H1 (cell line): ENCODE measurements at regions not wholly inside any gene's neighbourhood (a gene's known extent, or its start where the extent isn't known, plus 50 kb on each side); places are given as distances from the start of the nearest gene placed in this dataset.

Experiments used
- CTCF ChIA-PET: fragments of 300-600 bp; sonication (Branson Sonifier 250); formaldehyde crosslinking; loops from one replicate; lab custom pipeline; 2021; ENCODE audit not compliant: partially characterized antibody; lab: Charles Lee
- POLR2A ChIA-PET: fragments of 300-600 bp; sonication (Branson Sonifier 250); formaldehyde crosslinking; loops from one replicate; lab custom pipeline; 2021; ENCODE audit warnings: inconsistent platforms; ENCODE audit not compliant: partially characterized antibody; lab: Charles Lee
- DNase-seq, 2 experiments: peaks; one replicate each; pipeline versions ENCODE4 v3.0.0 to v3.0.0-alpha.2; 2010 to 2022; ENCODE audit warnings: low spot score in 2 of 2, low read depth in 1 of 2, mixed read lengths in 1 of 2
- FAIRE-seq: peaks from 2 replicates; lab custom pipeline; 2011; peaks lifted over from hg19 to GRCh38; lab: Jason Lieb, UNC
- H2AFZ ChIP-seq: 2 replicates; pipeline ENCODE4 v1.8.1; 2012; ENCODE audit warnings: low read length, inconsistent platforms
- H2AK5ac ChIP-seq: 2 replicates; pipeline ENCODE4 v1.6.1; 2013; ENCODE audit warnings: low read depth, low read length
- H2BK120ac ChIP-seq: replicated peaks from 2 replicates; pipeline ENCODE3; 2013; ENCODE audit warnings: low read depth, low read length, inconsistent platforms
- H2BK12ac ChIP-seq: 2 replicates; pipeline ENCODE4 v1.6.1; 2013; ENCODE audit warnings: low read depth, low read length
- H2BK15ac ChIP-seq: 2 replicates; pipeline ENCODE4 v1.6.1; 2013; ENCODE audit warnings: low read length
- H2BK20ac ChIP-seq: 2 replicates; pipeline ENCODE4 v1.6.1; 2013; ENCODE audit warnings: low read length
- H2BK5ac ChIP-seq: 2 replicates; pipeline ENCODE4 v1.6.1; 2013; ENCODE audit warnings: low read depth, low read length
- H3K14ac ChIP-seq: 2 replicates; pipeline ENCODE4 v1.6.1; 2013; ENCODE audit warnings: inconsistent platforms; ENCODE audit not compliant: insufficient read length
- H3K18ac ChIP-seq: 2 replicates; pipeline ENCODE4 v1.6.1; 2013; ENCODE audit warnings: low read length; ENCODE audit errors: extremely low read depth
- H3K23ac ChIP-seq: 2 replicates; pipeline ENCODE4 v1.6.1; 2013; ENCODE audit warnings: inconsistent platforms; ENCODE audit not compliant: insufficient read length
- H3K23me2 ChIP-seq: 2 replicates; pipeline ENCODE4 v1.6.1; 2013; ENCODE audit warnings: low read depth, low read length
- H3K27ac ChIP-seq: 2 replicates; pipeline ENCODE4 v1.6.1; 2011; ENCODE audit warnings: low read depth, low read length, inconsistent platforms
- H3K27me3 ChIP-seq, 4 experiments: replicated peaks in 1 of 4; 1 replicate in 1 of 4; 2 replicates in 3 of 4; pipeline versions ENCODE4 v1.6.1 to v1.8.1; 2011 to 2013; ENCODE audit warnings: low read length in 3 of 4, mild to moderate bottlenecking in 3 of 4, inconsistent platforms in 2 of 4, mixed read lengths in 2 of 4, moderate library complexity in 1 of 4; ENCODE audit not compliant: control insufficient read depth in 3 of 4, insufficient read depth in 3 of 4; ENCODE audit errors: extremely low read depth in 1 of 4
- H3K36me3 ChIP-seq, 4 experiments: 2 replicates each; pipeline versions ENCODE4 v1.6.1 to v1.8.1; 2011 to 2013; ENCODE audit warnings: mild to moderate bottlenecking in 4 of 4, low read length in 3 of 4, moderate library complexity in 2 of 4, control low read depth in 1 of 4, inconsistent platforms in 1 of 4; ENCODE audit not compliant: insufficient read depth in 4 of 4, control insufficient read depth in 2 of 4
- H3K4ac ChIP-seq: replicated peaks from 2 replicates; pipeline ENCODE3; 2013; ENCODE audit warnings: low read length, low read depth, mixed read lengths, inconsistent platforms; ENCODE audit not compliant: insufficient read length
- H3K4me1 ChIP-seq, 4 experiments: replicated peaks in 1 of 4; 1 replicate in 1 of 4; 2 replicates in 3 of 4; pipeline versions ENCODE4 v1.6.1 to v1.8.1; 2011 to 2013; ENCODE audit warnings: low read length in 3 of 4, inconsistent platforms in 2 of 4, mixed read lengths in 1 of 4; ENCODE audit not compliant: insufficient read depth in 4 of 4, control insufficient read depth in 3 of 4
- H3K4me2 ChIP-seq, 2 experiments: 2 replicates each; pipeline versions ENCODE4 v1.6.1 to v1.8.1; 2011 to 2013; ENCODE audit warnings: low read depth in 2 of 2, low read length in 2 of 2, control low read depth in 1 of 2, inconsistent platforms in 1 of 2, mild to moderate bottlenecking in 1 of 2; ENCODE audit not compliant: insufficient read depth in 1 of 2
- H3K4me3 ChIP-seq, 4 experiments: fragments of 200-600, 300-600 bp in 1 of 4; sonication (generic), shearing (Covaris generic), sonication (Bioruptor Twin) in 1 of 4; 2 replicates each; pipeline versions ENCODE4 v1.5.1 to v1.8.1; 2011 to 2016; ENCODE audit warnings: low read length in 4 of 4, low read depth in 3 of 4, control low read depth in 2 of 4, inconsistent platforms in 2 of 4, mild to moderate bottlenecking in 2 of 4, mixed read lengths in 1 of 4, moderate library complexity in 1 of 4; ENCODE audit not compliant: insufficient read depth in 2 of 4; ENCODE audit errors: extremely low read depth in 1 of 4
- H3K56ac ChIP-seq: replicated peaks from 2 replicates; pipeline ENCODE3; 2013; ENCODE audit warnings: low read depth, mild to moderate bottlenecking, mixed read lengths, low read length, inconsistent platforms; ENCODE audit not compliant: insufficient read length
- H3K79me1 ChIP-seq: 2 replicates; pipeline ENCODE4 v1.6.1; 2013; ENCODE audit warnings: low read depth, low read length, control low read depth
- H3K79me2 ChIP-seq, 2 experiments: 2 replicates each; pipeline versions ENCODE4 v1.6.1 to v1.8.1; 2012 to 2013; ENCODE audit warnings: low read length in 2 of 2, mild to moderate bottlenecking in 2 of 2, inconsistent platforms in 1 of 2; ENCODE audit not compliant: insufficient read depth in 2 of 2, control insufficient read depth in 1 of 2
- H3K9ac ChIP-seq, 4 experiments: replicated peaks in 1 of 4; 1 replicate in 1 of 4; 2 replicates in 3 of 4; pipeline versions ENCODE4 v1.6.1 to v1.8.1; 2011 to 2013; ENCODE audit warnings: low read depth in 3 of 4, low read length in 3 of 4, control low read depth in 2 of 4, mild to moderate bottlenecking in 2 of 4, moderate library complexity in 2 of 4, inconsistent platforms in 1 of 4; ENCODE audit errors: extremely low read depth in 1 of 4
- H3K9me3 ChIP-seq, 2 experiments: 2 replicates each; pipeline versions ENCODE4 v1.6.1 to v1.8.1; 2012 to 2013; ENCODE audit warnings: mild to moderate bottlenecking in 2 of 2, moderate library complexity in 2 of 2, control low read depth in 1 of 2, inconsistent platforms in 1 of 2, low read depth in 1 of 2, low read length in 1 of 2, mixed read lengths in 1 of 2; ENCODE audit not compliant: insufficient read depth in 2 of 2
- H4K20me1 ChIP-seq, 2 experiments: replicated peaks in 1 of 2; 2 replicates each; pipeline versions ENCODE3 to v1.8.1; 2011 to 2013; ENCODE audit warnings: inconsistent platforms in 2 of 2, low read length in 2 of 2, mild to moderate bottlenecking in 1 of 2; ENCODE audit not compliant: insufficient read depth in 2 of 2, control insufficient read depth in 1 of 2
- H4K5ac ChIP-seq: 2 replicates; pipeline ENCODE4 v1.6.1; 2013; ENCODE audit warnings: low read length, low read depth, mixed read lengths, inconsistent platforms; ENCODE audit not compliant: insufficient read length
- H4K8ac ChIP-seq: 2 replicates; pipeline ENCODE4 v1.8.0; 2013; ENCODE audit warnings: mild to moderate bottlenecking, moderate library complexity, low read length, inconsistent platforms; ENCODE audit not compliant: insufficient read depth; ENCODE audit errors: extremely low read depth
- H4K91ac ChIP-seq: replicated peaks from 2 replicates; pipeline ENCODE3; 2013; ENCODE audit warnings: low read length, mixed read lengths, inconsistent platforms; ENCODE audit not compliant: insufficient read length
- TBP ChIP-seq: IDR thresholded peaks from 2 replicates; pipeline ENCODE4 v1.6.1; 2011; ENCODE audit warnings: low read depth, low read length, improper control_type of control experiment
- TCF12 ChIP-seq: IDR thresholded peaks from 2 replicates; pipeline ENCODE4 v1.6.1; 2011; ENCODE audit warnings: low read depth, mild to moderate bottlenecking, low read length
- WGBS, 2 experiments: shearing (Covaris generic) in 1 of 2; methylation state at CpG; one replicate each; pipeline versions ENCODE4 v1.1.6 to v1.1.7; 2013 to 2015; ENCODE audit warnings: low lambda C conversion rate in 2 of 2, mixed read lengths in 2 of 2, inconsistent platforms in 1 of 2, low coverage in 1 of 2, missing lambda C conversion rate in 1 of 2; ENCODE audit not compliant: insufficient replicate concordance in 2 of 2, insufficient coverage in 1 of 2, insufficient read length in 1 of 2; ENCODE audit errors: extremely low coverage in 1 of 2, missing lambda C conversion rate in 1 of 2; 5-methylcytosine and 5-hydroxymethylcytosine counted together

- CTCF ChIA-PET, result interaction anchor here (0.6 kb wide), 1 partner anchor 154 kb away, joined by 3 read pairs; no protein-coding TSS in a partner anchor
Observed at GRCh38 chr5:36462295-36463021, 143.9 kb upstream of the SLC1A3 start.

More at GRCh38 chr5:36462295-36463021, 143.9 kb upstream of the SLC1A3 start:
- H2BK15ac ChIP-seq, result no peak overlapping the region
- H3K4me2 ChIP-seq, result no peak overlapping the region
- H3K14ac ChIP-seq, result no peak overlapping the region
- no peak overlapping the region for H2AK5ac ChIP-seq
- no peak overlapping the region for H4K5ac ChIP-seq
- H2BK20ac ChIP-seq, result no peak overlapping the region
- FAIRE-seq, result no peak
- peaks cover 0 to 3% (median 0%) of the 10 kb centered on the region in 4 experiments; a peak in 1 of 7 replicates for H3K4me1 ChIP-seq
- H3K27ac ChIP-seq, result no peak overlapping the region
- POLR2A ChIA-PET, result no interaction called here
- H3K23me2 ChIP-seq, result no peaks in the 10 kb centered on the region
- no peak overlapping the region for H2BK120ac ChIP-seq
- H3K9ac ChIP-seq, result no peak overlapping the region
- H2BK5ac ChIP-seq, result no peak overlapping the region
- H3K79me1 ChIP-seq, result no peaks in the 10 kb centered on the region
- no peak overlapping the region for H4K8ac ChIP-seq
- H4K20me1 ChIP-seq, result no peaks in the 10 kb centered on the region
- no peak overlapping the region for H2AFZ ChIP-seq
- TF ChIP-seq TBP, result no peak
- TF ChIP-seq TCF12, result no peak
- H3K4ac ChIP-seq, result no peak overlapping the region
- H3K79me2 ChIP-seq, result no peaks in the 10 kb centered on the region
- no peaks in the 10 kb centered on the region for H3K27me3 ChIP-seq
- H3K18ac ChIP-seq, result no peak overlapping the region
- H4K91ac ChIP-seq, result no peak overlapping the region
- no peak overlapping the region for H2BK12ac ChIP-seq
- no peaks in the 10 kb centered on the region for H3K36me3 ChIP-seq
- WGBS, 2 experiments, result 92% methylated on average over 5 of the region's 5 CpGs; no CpG with 5 or more reads in 1 of the 2 experiments
- no peak overlapping the region for H3K4me3 ChIP-seq
- no peak overlapping the region for H3K56ac ChIP-seq
- H3K9me3 ChIP-seq, result peaks cover 4% of the 10 kb centered on the region in 2 experiments; a peak in 1 of 4 replicates
- H3K23ac ChIP-seq, result no peak overlapping the region
- no peak for DNase-seq
